ENCODE measurements at regions not wholly inside any gene's neighbourhood (a gene's known extent, or its start where the extent isn't known, plus 50 kb on each side); places are given as distances from the start of the nearest gene placed in this dataset.

GRCh38 chr3:193960487-193961274 lies 175.3 kb upstream of the HES1 start:
- FAIRE-seq, result no peak

More at GRCh38 chr3:193960487-193961274, 175.3 kb upstream of the HES1 start:
- Histone ChIP-seq H3K27me3 (replicated peaks in 1 of 4; ENCODE audit: control insufficient read depth in 3 of 4, extremely low read depth in 1 of 4, insufficient read depth in 3 of 4, low read length in 3 of 4) (peaks cover 13 to 63% (median 38%) of the 10 kb centered on the region in 4 experiments), H3K56ac (replicated peaks; ENCODE audit: insufficient read length, low read depth, low read length) (no peak overlapping the region), H3K4me3 (ENCODE audit: extremely low read depth in 1 of 4, insufficient read depth in 2 of 4, low read depth in 3 of 4, low read length in 4 of 4) (no peak overlapping the region), H2AK5ac (ENCODE audit: low read depth, low read length) (no peak overlapping the region), H3K9me3 (ENCODE audit: insufficient read depth in 2 of 2, low read depth in 1 of 2, low read length in 1 of 2) (peaks cover 0 to 4% of the 10 kb centered on the region in 2 experiments; a peak in 1 of 4 replicates), H3K36me3 (ENCODE audit: control insufficient read depth in 2 of 4, insufficient read depth in 4 of 4, low read length in 3 of 4) (no peaks in the 10 kb centered on the region), H3K4me2 (ENCODE audit: insufficient read depth in 1 of 2, low read depth in 2 of 2, low read length in 2 of 2) (no peak overlapping the region), H3K14ac (ENCODE audit: insufficient read length) (no peak overlapping the region), H3K23ac (ENCODE audit: insufficient read length) (no peak overlapping the region), H4K5ac (ENCODE audit: insufficient read length, low read depth, low read length) (no peak overlapping the region), H3K27ac (ENCODE audit: low read depth, low read length) (no peak overlapping the region), H4K8ac (ENCODE audit: extremely low read depth, insufficient read depth, low read length) (no peak overlapping the region), H3K23me2 (ENCODE audit: low read depth, low read length) (no peaks in the 10 kb centered on the region), H3K79me2 (ENCODE audit: control insufficient read depth in 1 of 2, insufficient read depth in 2 of 2, low read length in 2 of 2) (no peaks in the 10 kb centered on the region), H3K18ac (ENCODE audit: extremely low read depth, low read length) (no peak overlapping the region), H3K4me1 (replicated peaks in 1 of 4; ENCODE audit: control insufficient read depth in 3 of 4, insufficient read depth in 4 of 4, low read length in 3 of 4) (peaks cover 0 to 6% (median 3%) of the 10 kb centered on the region in 4 experiments; a peak in 3 of 7 replicates), H2BK15ac (ENCODE audit: low read length) (no peak overlapping the region), H2AFZ (ENCODE audit: low read length) (no peak overlapping the region), H2BK12ac (ENCODE audit: low read depth, low read length) (no peak overlapping the region), H2BK5ac (ENCODE audit: low read depth, low read length) (no peak overlapping the region), H2BK20ac (ENCODE audit: low read length) (no peak overlapping the region), H4K20me1 (replicated peaks in 1 of 2; ENCODE audit: control insufficient read depth in 1 of 2, insufficient read depth in 2 of 2, low read length in 2 of 2) (no peaks in the 10 kb centered on the region), H3K4ac (replicated peaks; ENCODE audit: insufficient read length, low read depth, low read length) (no peak overlapping the region), H3K79me1 (ENCODE audit: low read depth, low read length) (no peaks in the 10 kb centered on the region), H4K91ac (replicated peaks; ENCODE audit: insufficient read length, low read length) (no peak overlapping the region), H3K9ac (replicated peaks in 1 of 4; ENCODE audit: extremely low read depth in 1 of 4, low read depth in 3 of 4, low read length in 3 of 4) (no peak overlapping the region), H2BK120ac (replicated peaks; ENCODE audit: low read depth, low read length) (no peak overlapping the region)
- ChIA-PET POLR2A (ENCODE audit: partially characterized antibody) (no interaction called here), CTCF (ENCODE audit: partially characterized antibody) (interaction anchor here (0.7 to 4.5 kb wide), 11 partner anchors 9 to 355 kb away, joined by 3 to 49 read pairs (median 3); no protein-coding TSS in a partner anchor)
- 80% methylated on average over 21 of the region's 21 CpGs; no CpG with 5 or more reads in 1 of the 2 experiments for WGBS, 2 experiments (ENCODE audit: extremely low coverage in 1 of 2, insufficient coverage in 1 of 2, insufficient read length in 1 of 2, insufficient replicate concordance in 2 of 2, low coverage in 1 of 2, low lambda C conversion rate in 2 of 2, missing lambda C conversion rate in 1 of 2)
- TF ChIP-seq E2F6 (IDR thresholded peaks at IDR 0.05), result no peak
- no peak for TF ChIP-seq BCL11A (IDR thresholded peaks at IDR 0.05; ENCODE audit: low read depth in 2 of 2, low read length in 2 of 2)
- no peak for TF ChIP-seq NANOG (IDR thresholded peaks at IDR 0.05; ENCODE audit: insufficient read depth, low read depth, low read length, poor library complexity, severe bottlenecking)
- TF ChIP-seq CREB1 (IDR thresholded peaks at IDR 0.05), result no peak
- TF ChIP-seq NRF1 (IDR thresholded peaks at IDR 0.05; ENCODE audit: low read depth, low read length), result no peak
- TF ChIP-seq SAP30 (IDR thresholded peaks at IDR 0.05; ENCODE audit: insufficient read depth, insufficient replicate concordance, low read length), result no peak
- TF ChIP-seq TBP (IDR thresholded peaks at IDR 0.05; ENCODE audit: low read depth, low read length), result no peak
- TF ChIP-seq ZNF274 (IDR thresholded peaks at IDR 0.05; ENCODE audit: borderline replicate concordance, extremely low read depth, low read length), result no peak
- no peak for TF ChIP-seq ASH2L (IDR thresholded peaks at IDR 0.05; ENCODE audit: low read length)
- TF ChIP-seq RBBP5 (IDR thresholded peaks at IDR 0.05; ENCODE audit: borderline replicate concordance, low read depth, low read length), result no peak
- TF ChIP-seq HDAC2 (IDR thresholded peaks at IDR 0.05; ENCODE audit: borderline replicate concordance in 1 of 2, low read depth in 2 of 2, low read length in 2 of 2), result no peak
- DNase-seq (ENCODE audit: low read depth in 1 of 2, low spot score in 2 of 2), result no peak

Measured in H1 (cell line).